ENCODE measurements at regions not wholly inside any gene's neighbourhood (a gene's known extent, or its start where the extent isn't known, plus 50 kb on each side); places are given as distances from the start of the nearest gene placed in this dataset.

GRCh38 chr3:170773682-170774425, 96.1 kb downstream of the RPL22L1 start:
- 85% methylated on average over 2 of the region's 4 CpGs for WGBS (ENCODE audit: insufficient coverage)
- H3K27me3 ChIP-seq (ENCODE audit: control insufficient read depth in 2 of 2, insufficient read depth in 2 of 2, low read length in 2 of 2) = no peaks in the 10 kb centered on the region
- H3K4me1 ChIP-seq (ENCODE audit: control insufficient read depth in 1 of 2, insufficient read depth in 2 of 2, low read length in 2 of 2) = no peaks in the 10 kb centered on the region
- peaks cover 0 to 8% (median 3%) of the 10 kb centered on the region in 7 donors for H3K9me3 Mint-ChIP-seq
- no peak for DNase-seq
- H3K79me2 ChIP-seq (ENCODE audit: insufficient read depth, low read length) = no peaks in the 10 kb centered on the region
- H3K4me3 Mint-ChIP-seq = no peak overlapping the region
- no peak overlapping the region for H3K4me2 ChIP-seq (replicated peaks; ENCODE audit: extremely low read depth, low read length, poor library complexity, severe bottlenecking)
- H3K27me3 Mint-ChIP-seq (ENCODE audit: low read depth in 3 of 3) = peaks cover 3 to 5% (median 4%) of the 10 kb centered on the region in 3 donors
- no peak for TF ChIP-seq CTCF (IDR thresholded peaks at IDR 0.05)
- H4K20me1 ChIP-seq (ENCODE audit: insufficient read depth, low read length) = no peaks in the 10 kb centered on the region
- H3K36me3 Mint-ChIP-seq = no peaks in the 10 kb centered on the region
- no peaks in the 10 kb centered on the region for H3K4me1 Mint-ChIP-seq
- intact Hi-C loops (cut with micrococcal nuclease) = no loop called here
- H3K4me3 ChIP-seq (replicated peaks in 1 of 3; ENCODE audit: low read depth in 2 of 3, low read length in 3 of 3) = no peak overlapping the region
- H3K27ac ChIP-seq (ENCODE audit: low read depth in 1 of 2, low read length in 2 of 2) = no peak overlapping the region
- H3K36me3 ChIP-seq (replicated peaks in 1 of 2; ENCODE audit: control insufficient read depth in 1 of 2, insufficient read depth in 2 of 2, low read length in 2 of 2) = no peaks in the 10 kb centered on the region
- no peaks in the 10 kb centered on the region for H3K9me3 ChIP-seq (replicated peaks in 1 of 2; ENCODE audit: control insufficient read depth in 1 of 2, insufficient read depth in 1 of 2, low read length in 2 of 2)
- no peak overlapping the region for H2AFZ ChIP-seq (ENCODE audit: insufficient read depth, low read depth, low read length, poor library complexity, severe bottlenecking)
- no peak overlapping the region for H3K9ac ChIP-seq (ENCODE audit: insufficient read depth, low read length, poor library complexity, severe bottlenecking)
- H3K27ac Mint-ChIP-seq = no peak overlapping the region

- no peaks in the 10 kb centered on the region for H3K36me3 ChIP-seq (replicated peaks in 1 of 2; ENCODE audit: control insufficient read depth in 1 of 2, insufficient read depth in 2 of 2, low read length in 2 of 2)
- Mint-ChIP-seq H3K27ac (no peak overlapping the region), H3K36me3 (no peaks in the 10 kb centered on the region), H3K27me3 (ENCODE audit: low read depth in 3 of 3) (peaks cover 2 to 5% (median 3%) of the 10 kb centered on the region in 3 donors), H3K4me3 (no peak overlapping the region), H3K9me3 (peaks cover 0 to 1% (median 0%) of the 10 kb centered on the region in 7 donors), H3K4me1 (no peaks in the 10 kb centered on the region)
- H2AFZ ChIP-seq (ENCODE audit: insufficient read depth, low read depth, low read length, poor library complexity, severe bottlenecking) = no peak overlapping the region
- H3K9me3 ChIP-seq (replicated peaks in 1 of 2; ENCODE audit: control insufficient read depth in 1 of 2, insufficient read depth in 1 of 2, low read length in 2 of 2) = no peaks in the 10 kb centered on the region
- no peak overlapping the region for H3K9ac ChIP-seq (ENCODE audit: insufficient read depth, low read length, poor library complexity, severe bottlenecking)
- TF ChIP-seq CTCF (IDR thresholded peaks at IDR 0.05) = no peak
- H3K27me3 ChIP-seq (ENCODE audit: control insufficient read depth in 2 of 2, insufficient read depth in 2 of 2, low read length in 2 of 2) = no peaks in the 10 kb centered on the region
- H3K4me2 ChIP-seq (replicated peaks; ENCODE audit: extremely low read depth, low read length, poor library complexity, severe bottlenecking) = no peak overlapping the region
- intact Hi-C loops (cut with micrococcal nuclease) = no loop called here
- H3K79me2 ChIP-seq (ENCODE audit: insufficient read depth, low read length) = no peaks in the 10 kb centered on the region
- no CpG with 5 or more reads among the region's 1 CpG for WGBS (ENCODE audit: insufficient coverage)
- H3K4me3 ChIP-seq (replicated peaks in 1 of 3; ENCODE audit: low read depth in 2 of 3, low read length in 3 of 3) = no peak overlapping the region
- no peaks in the 10 kb centered on the region for H4K20me1 ChIP-seq (ENCODE audit: insufficient read depth, low read length)
- H3K4me1 ChIP-seq (ENCODE audit: control insufficient read depth in 1 of 2, insufficient read depth in 2 of 2, low read length in 2 of 2) = no peaks in the 10 kb centered on the region
- no peak overlapping the region for H3K27ac ChIP-seq (ENCODE audit: low read depth in 1 of 2, low read length in 2 of 2)
- no peak for DNase-seq
Observed at GRCh38 chr3:170772175-170772574, 97.8 kb downstream of the RPL22L1 start.
